Astrocyte (in vitro differentiated cells and primary cell): ENCODE measurements at regions not wholly inside any gene's neighbourhood (a gene's known extent, or its start where the extent isn't known, plus 50 kb on each side); places are given as distances from the start of the nearest gene placed in this dataset.

Experiments
- DNase-seq: peaks from one replicate; pipeline ENCODE4 v3.0.0-alpha.2; 2010; ENCODE audit warnings: low read depth
- FAIRE-seq: peaks from 2 replicates; lab custom pipeline; 2011; peaks lifted over from hg19 to GRCh38; lab: Jason Lieb, UNC
- H2AFZ ChIP-seq: 2 replicates; pipeline ENCODE4 v1.6.0; 2012; ENCODE audit warnings: low read depth, low read length, inconsistent platforms
- H3K27ac ChIP-seq: 2 replicates; pipeline ENCODE4 v1.5.1; 2011; ENCODE audit warnings: low read depth, low read length, inconsistent platforms
- H3K27me3 ChIP-seq: 2 replicates; pipeline ENCODE4 v1.6.0; 2011; ENCODE audit warnings: low read length, inconsistent platforms; ENCODE audit not compliant: insufficient read depth
- H3K36me3 ChIP-seq: 2 replicates; pipeline ENCODE4 v1.5.1; 2011; ENCODE audit warnings: low read length, inconsistent platforms; ENCODE audit not compliant: insufficient read depth
- H3K4me1 ChIP-seq: 2 replicates; pipeline ENCODE4 v1.5.1; 2011; ENCODE audit warnings: low read length, inconsistent platforms; ENCODE audit not compliant: insufficient read depth
- H3K4me2 ChIP-seq: 2 replicates; pipeline ENCODE4 v1.6.0; 2012; ENCODE audit warnings: low read length, inconsistent platforms
- H3K4me3 ChIP-seq: 2 replicates; pipeline ENCODE4 v1.5.1; 2011; ENCODE audit warnings: low read depth, mild to moderate bottlenecking, low read length, inconsistent platforms; ENCODE audit not compliant: insufficient read depth
- H3K79me2 ChIP-seq: 2 replicates; pipeline ENCODE4 v1.6.0; 2012; ENCODE audit warnings: mild to moderate bottlenecking, low read length, inconsistent platforms; ENCODE audit not compliant: insufficient read depth
- H3K9ac ChIP-seq: 2 replicates; pipeline ENCODE4 v1.6.0; 2012; ENCODE audit warnings: mild to moderate bottlenecking, low read length, inconsistent platforms
- H3K9me3 ChIP-seq: 2 replicates; pipeline ENCODE4 v1.5.1; 2012; ENCODE audit warnings: low read depth, mild to moderate bottlenecking, low read length, inconsistent platforms; ENCODE audit not compliant: insufficient read depth
- H4K20me1 ChIP-seq: 2 replicates; pipeline ENCODE4 v1.6.0; 2012; ENCODE audit warnings: low read length, inconsistent platforms; ENCODE audit not compliant: insufficient read depth
- H3K27ac Mint-ChIP-seq: one replicate; pipeline ENCODE4 v1.8.0; 2021; ENCODE audit warnings: mild to moderate bottlenecking, mixed read lengths; ENCODE audit not compliant: unreplicated experiment
- H3K27me3 Mint-ChIP-seq: one replicate; pipeline ENCODE4 v1.8.0; 2021; ENCODE audit warnings: low read depth, mixed read lengths; ENCODE audit not compliant: unreplicated experiment
- H3K36me3 Mint-ChIP-seq: one replicate; pipeline ENCODE4 v1.8.0; 2021; ENCODE audit warnings: low read depth, mixed read lengths; ENCODE audit not compliant: unreplicated experiment
- H3K4me1 Mint-ChIP-seq: one replicate; pipeline ENCODE4 v1.8.0; 2021; ENCODE audit warnings: low read depth, mixed read lengths; ENCODE audit not compliant: unreplicated experiment
- H3K4me3 Mint-ChIP-seq: one replicate; pipeline ENCODE4 v1.8.0; 2021; ENCODE audit warnings: mild to moderate bottlenecking, moderate library complexity, mixed read lengths; ENCODE audit not compliant: unreplicated experiment
- H3K9me3 Mint-ChIP-seq: one replicate; pipeline ENCODE4 v1.8.0; 2021; ENCODE audit warnings: mild to moderate bottlenecking, mixed read lengths; ENCODE audit not compliant: unreplicated experiment
- EZH2 ChIP-seq: IDR thresholded peaks from 2 replicates; pipeline ENCODE4 v1.6.1; 2012; ENCODE audit warnings: mild to moderate bottlenecking, low read length, inconsistent platforms; ENCODE audit not compliant: insufficient read depth
- TF ChIP-seq, protein P1 (sequence below): IDR thresholded peaks from 2 replicates; pipeline ENCODE4 v1.5.1; 2011; ENCODE audit warnings: low read depth, mild to moderate bottlenecking, inconsistent platforms, low read length, moderate library complexity; ENCODE audit not compliant: insufficient read depth

DNA sequence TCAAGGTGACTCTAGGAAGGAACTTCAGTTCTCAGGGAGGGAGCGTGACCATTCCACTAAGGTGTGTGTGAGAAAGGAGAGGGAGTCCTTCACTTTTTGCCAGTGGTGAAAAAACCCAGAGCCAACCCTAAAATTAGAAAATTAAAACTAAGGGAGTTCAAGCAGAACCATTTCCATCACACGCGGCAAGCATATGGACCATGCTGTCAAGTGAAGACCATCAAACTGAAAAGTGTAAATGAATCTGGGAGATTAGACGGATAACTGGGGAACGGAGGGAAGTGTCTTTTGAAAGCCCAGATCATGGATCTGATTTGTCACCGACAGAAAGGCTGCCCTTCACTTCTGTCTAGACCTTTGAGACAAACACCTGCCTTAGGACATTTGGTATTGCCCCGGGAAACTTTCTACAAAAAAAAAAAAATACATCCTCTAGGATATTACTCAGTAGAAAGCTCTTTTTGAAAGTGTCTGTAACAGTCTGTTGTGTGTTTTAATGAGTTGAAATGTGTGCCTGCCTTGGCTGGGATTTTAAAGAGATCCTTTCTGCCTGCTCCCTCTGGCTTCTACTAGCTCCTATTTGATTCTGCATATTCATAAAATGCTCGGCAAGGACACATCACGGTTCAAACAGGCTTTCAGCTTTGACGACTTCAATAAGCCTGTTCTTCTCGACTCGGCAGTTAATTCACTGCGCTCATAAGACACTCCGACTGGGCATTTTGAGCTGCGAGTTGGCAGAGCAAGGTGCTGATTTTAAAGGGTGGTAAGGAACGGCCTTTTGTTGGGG is 81.4 kb upstream of the ERCC4 start:
- Mint-ChIP-seq H3K36me3 (no peaks in the 10 kb centered on the region), H3K4me3 (no peak overlapping the region), H3K27ac (no peak overlapping the region), H3K9me3 (no peaks in the 10 kb centered on the region), H3K4me1 (peaks cover 4% of the 10 kb centered on the region), H3K27me3 (peaks cover 30% of the 10 kb centered on the region)
- no peaks in the 10 kb centered on the region for H4K20me1 ChIP-seq
- no peak for TF ChIP-seq EZH2
- TF ChIP-seq, protein P1, sequence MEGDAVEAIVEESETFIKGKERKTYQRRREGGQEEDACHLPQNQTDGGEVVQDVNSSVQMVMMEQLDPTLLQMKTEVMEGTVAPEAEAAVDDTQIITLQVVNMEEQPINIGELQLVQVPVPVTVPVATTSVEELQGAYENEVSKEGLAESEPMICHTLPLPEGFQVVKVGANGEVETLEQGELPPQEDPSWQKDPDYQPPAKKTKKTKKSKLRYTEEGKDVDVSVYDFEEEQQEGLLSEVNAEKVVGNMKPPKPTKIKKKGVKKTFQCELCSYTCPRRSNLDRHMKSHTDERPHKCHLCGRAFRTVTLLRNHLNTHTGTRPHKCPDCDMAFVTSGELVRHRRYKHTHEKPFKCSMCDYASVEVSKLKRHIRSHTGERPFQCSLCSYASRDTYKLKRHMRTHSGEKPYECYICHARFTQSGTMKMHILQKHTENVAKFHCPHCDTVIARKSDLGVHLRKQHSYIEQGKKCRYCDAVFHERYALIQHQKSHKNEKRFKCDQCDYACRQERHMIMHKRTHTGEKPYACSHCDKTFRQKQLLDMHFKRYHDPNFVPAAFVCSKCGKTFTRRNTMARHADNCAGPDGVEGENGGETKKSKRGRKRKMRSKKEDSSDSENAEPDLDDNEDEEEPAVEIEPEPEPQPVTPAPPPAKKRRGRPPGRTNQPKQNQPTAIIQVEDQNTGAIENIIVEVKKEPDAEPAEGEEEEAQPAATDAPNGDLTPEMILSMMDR, result no peak
- no peak overlapping the region for H3K9ac ChIP-seq
- H2AFZ ChIP-seq, result no peak overlapping the region
- H3K79me2 ChIP-seq, result no peaks in the 10 kb centered on the region
- H3K27ac ChIP-seq, result no peak overlapping the region
- H3K4me1 ChIP-seq, result no peaks in the 10 kb centered on the region
- H3K4me2 ChIP-seq, result no peak overlapping the region
- H3K4me3 ChIP-seq, result no peak overlapping the region
- no peaks in the 10 kb centered on the region for H3K36me3 ChIP-seq
- DNase-seq, result no peak
- no peaks in the 10 kb centered on the region for H3K9me3 ChIP-seq
- no peak for FAIRE-seq
- no peaks in the 10 kb centered on the region for H3K27me3 ChIP-seq

DNA sequence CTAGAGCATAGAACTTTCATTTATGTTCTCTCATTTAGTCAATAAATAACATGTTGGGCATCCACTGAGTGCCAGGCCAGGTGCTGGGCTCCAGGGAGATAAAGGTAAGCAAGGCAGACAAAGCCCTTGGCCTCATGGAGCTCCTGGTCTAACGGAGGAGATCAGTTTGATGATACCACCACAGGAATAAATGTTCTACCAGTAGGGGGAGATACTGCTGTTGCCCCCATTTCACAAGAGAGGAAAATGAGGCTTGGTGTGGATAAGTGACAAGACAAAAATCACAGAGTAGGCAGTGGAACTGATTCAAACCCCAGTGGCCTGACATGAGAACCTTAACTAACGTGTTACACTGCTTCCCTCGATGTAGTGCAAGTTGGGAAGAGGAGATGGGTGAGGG is 80.4 kb upstream of the ERCC4 start:
- TF ChIP-seq, protein P1, result no peak
- TF ChIP-seq EZH2, result no peak
- Histone ChIP-seq H3K9ac (no peak overlapping the region), H3K4me2 (no peak overlapping the region), H3K27me3 (no peaks in the 10 kb centered on the region), H3K4me1 (no peaks in the 10 kb centered on the region), H3K27ac (no peak overlapping the region), H3K36me3 (no peaks in the 10 kb centered on the region), H3K79me2 (no peaks in the 10 kb centered on the region), H3K4me3 (no peak overlapping the region), H2AFZ (no peak overlapping the region), H4K20me1 (no peaks in the 10 kb centered on the region), H3K9me3 (no peaks in the 10 kb centered on the region)
- DNase-seq (no peak), FAIRE-seq (no peak)
- H3K27me3 Mint-ChIP-seq, result peaks cover 30% of the 10 kb centered on the region
- H3K9me3 Mint-ChIP-seq, result no peaks in the 10 kb centered on the region
- peaks cover 4% of the 10 kb centered on the region for H3K4me1 Mint-ChIP-seq
- H3K4me3 Mint-ChIP-seq, result no peak overlapping the region
- H3K27ac Mint-ChIP-seq, result no peak overlapping the region
- no peaks in the 10 kb centered on the region for H3K36me3 Mint-ChIP-seq

DNA sequence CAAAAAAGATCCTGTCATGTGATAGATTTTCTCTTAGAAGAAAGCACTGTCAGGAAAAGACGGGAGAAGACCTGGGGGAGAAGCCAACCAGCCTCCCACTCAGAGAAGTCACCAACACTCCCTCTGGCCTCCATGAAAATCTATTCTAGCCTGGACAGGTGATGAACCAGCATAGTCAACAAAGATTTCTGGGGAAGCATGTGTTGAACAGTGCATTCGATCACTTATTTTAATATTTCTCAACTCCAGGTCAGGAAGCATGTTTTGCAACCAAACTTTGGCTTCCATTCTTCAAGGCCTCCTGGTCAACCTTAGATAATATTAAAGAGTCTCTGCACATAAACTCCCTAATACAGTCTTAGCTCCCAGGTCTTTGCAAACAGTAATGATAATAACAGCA is 74.7 kb upstream of the ERCC4 start:
- Histone ChIP-seq H3K79me2 (no peaks in the 10 kb centered on the region), H3K9me3 (no peaks in the 10 kb centered on the region), H2AFZ (no peak overlapping the region), H3K4me3 (no peak overlapping the region), H3K27ac (no peak overlapping the region), H3K4me1 (no peaks in the 10 kb centered on the region), H3K36me3 (no peaks in the 10 kb centered on the region), H3K9ac (no peak overlapping the region), H3K4me2 (no peak overlapping the region), H4K20me1 (no peaks in the 10 kb centered on the region), H3K27me3 (no peaks in the 10 kb centered on the region)
- Mint-ChIP-seq H3K4me1 (no peaks in the 10 kb centered on the region), H3K36me3 (no peaks in the 10 kb centered on the region), H3K27me3 (peaks cover 24% of the 10 kb centered on the region), H3K4me3 (no peak overlapping the region), H3K27ac (no peak overlapping the region), H3K9me3 (peaks cover 6% of the 10 kb centered on the region)
- FAIRE-seq, result no peak
- DNase-seq, result no peak
- no peak for TF ChIP-seq EZH2
- TF ChIP-seq, protein P1, result no peak
